NCI-H345 treated with DMSO at 0.1 percent for 48 hours (cell line): ENCODE measurements at regions not wholly inside any gene's neighbourhood (a gene's known extent, or its start where the extent isn't known, plus 50 kb on each side); places are given as distances from the start of the nearest gene placed in this dataset.

Experiments
- DNase-seq: peaks from one replicate; lab custom pipeline; 2025; ENCODE audit not compliant: unreplicated experiment; lab: John Stamatoyannopoulos, UW

DNA sequence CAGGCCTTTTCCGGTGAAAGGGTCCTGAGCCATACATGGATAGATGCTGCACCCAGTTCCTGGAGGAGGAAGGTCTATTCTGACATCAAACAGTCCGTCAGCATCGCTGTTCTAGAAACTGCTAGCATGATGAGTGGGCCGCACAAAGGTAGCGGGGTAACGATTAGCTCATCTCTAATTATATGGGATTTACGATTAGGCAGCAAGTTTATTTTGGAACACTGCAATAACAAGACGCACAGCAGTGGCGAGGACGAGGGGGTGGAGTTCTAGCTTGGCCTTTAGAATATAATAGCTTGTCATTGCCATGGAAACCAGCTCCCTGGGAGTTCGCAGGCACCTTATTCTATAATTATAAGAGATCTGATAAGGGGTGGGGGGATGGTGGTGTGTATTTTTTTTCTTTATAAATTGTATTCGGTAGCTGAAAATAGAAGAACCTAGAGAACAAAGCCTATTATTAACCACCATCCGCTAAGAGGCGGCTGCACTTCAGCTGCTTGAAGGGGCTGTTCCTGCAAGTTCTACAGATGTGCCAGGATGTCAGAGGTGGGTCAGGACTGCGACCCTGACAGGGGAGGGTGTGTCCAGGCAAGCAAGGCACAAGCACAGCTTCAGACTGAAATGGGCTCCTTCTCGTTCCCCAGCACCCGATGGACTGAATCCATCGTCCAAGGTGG is 311.0 kb downstream of the AGTPBP1 start:
- DNase-seq, result no peak

GRCh38 chr9:85428230-85428629 is 313.5 kb downstream of the AGTPBP1 start:
- DNase-seq, result no peak

GRCh38 chr9:85427772-85428171 is 314.0 kb downstream of the AGTPBP1 start:
- DNase-seq, result no peak

DNA sequence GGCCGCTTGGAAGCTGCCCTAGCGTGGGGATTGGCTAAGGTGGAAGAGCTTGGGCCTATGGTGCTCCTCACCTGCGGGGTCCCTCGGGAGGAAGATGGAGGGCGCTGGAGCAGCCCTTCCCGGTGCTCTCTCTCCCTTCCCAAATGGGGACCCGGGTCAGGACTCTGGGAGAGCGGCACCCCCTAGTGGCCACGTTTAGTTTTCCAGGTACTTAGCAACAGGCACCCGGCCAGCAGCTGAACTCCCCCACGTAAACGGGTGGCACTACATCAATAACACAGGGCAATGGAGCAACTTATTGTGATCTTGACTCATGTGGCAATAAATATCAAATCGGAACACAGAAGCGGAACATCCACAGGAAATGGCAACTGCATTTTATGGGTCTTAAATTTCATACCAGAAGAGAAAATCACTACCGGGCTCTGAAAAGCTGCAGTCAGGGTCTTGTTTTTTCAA is 316.6 kb downstream of the AGTPBP1 start:
- DNase-seq, result peak; percentile 27

- no peak for DNase-seq
Measured at GRCh38 chr9:85423422-85423821, 318.3 kb downstream of the AGTPBP1 start.

DNA sequence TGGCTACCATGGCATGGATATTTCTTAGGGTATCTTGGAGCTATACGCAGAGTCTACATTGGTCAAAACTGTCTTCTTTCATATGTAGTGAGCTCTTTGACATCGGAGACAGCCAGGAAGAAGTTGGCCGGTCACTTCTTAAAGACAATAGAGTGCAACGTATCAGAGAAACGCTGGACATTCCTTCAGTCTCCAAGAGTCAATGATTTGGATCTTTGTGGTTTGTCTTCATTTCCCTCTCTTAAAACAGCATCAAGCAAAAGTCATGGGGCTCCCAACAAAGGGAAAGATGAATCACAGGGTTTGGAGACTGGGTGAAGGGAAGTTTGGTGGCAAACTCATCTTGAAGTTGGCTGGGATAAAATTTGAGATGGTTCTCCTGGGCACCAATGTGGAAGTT is 320.1 kb downstream of the AGTPBP1 start:
- no peak for DNase-seq

DNA sequence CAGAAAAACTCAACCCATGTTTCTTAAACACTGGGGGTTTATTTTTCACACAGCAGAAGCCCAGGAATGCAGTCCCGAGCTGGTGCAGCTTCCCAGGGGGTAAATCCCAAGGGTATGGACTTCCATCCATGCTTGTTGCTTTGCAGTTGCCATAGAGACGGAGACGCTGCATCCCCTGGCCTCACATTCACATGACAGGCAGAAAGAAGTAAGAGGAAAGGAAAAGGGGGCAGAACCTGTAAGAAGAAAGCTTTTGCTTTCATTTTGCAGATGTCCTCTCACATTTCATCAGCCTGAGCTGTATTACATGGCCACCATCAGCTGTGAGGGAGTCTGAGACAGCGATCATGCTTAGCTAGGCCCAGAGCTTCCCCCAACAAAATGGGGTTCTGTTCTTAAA is 321.0 kb downstream of the AGTPBP1 start:
- no peak for DNase-seq

DNA sequence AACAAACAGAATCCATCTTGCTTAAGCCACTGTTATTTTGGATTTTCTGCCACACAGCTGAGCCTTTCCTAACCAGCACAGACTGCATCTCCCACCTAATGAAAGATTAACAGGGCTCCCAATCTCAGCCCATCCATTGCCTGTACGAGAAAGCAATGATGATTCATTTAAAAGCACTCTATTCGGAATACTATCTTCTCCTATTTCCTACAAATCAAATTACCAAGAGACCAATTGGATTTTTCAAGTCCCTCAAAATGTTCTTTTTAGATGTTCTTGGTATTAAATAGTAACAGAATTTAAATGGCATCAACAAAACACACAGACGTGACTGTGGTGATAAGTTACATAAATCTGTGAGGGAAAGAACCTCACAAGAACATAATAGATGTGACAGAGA is 324.1 kb downstream of the AGTPBP1 start:
- DNase-seq, result no peak

GRCh38 chr9:85416715-85417114 is 325.0 kb downstream of the AGTPBP1 start:
- DNase-seq, result no peak

- no peak for DNase-seq
Measured at GRCh38 chr9:85414390-85414789, 327.4 kb downstream of the AGTPBP1 start.

DNA sequence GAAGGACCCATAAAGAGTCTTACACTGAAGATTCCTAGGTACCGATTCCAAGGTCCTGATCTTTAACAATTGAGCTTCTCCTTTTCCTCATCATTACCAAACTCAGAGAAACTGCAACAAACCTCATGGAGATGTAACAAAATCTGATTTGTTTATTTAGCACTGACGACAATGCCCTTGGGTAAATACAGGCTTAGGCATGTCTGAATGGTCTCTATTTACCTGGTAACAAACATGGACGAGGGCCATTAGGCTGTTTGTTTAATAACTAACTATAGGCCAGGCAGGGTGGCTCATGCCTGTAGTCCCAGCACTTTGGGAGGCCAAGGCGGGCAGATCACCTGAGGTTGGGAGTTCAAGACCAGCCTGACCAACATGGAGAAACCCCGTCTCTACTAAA is 333.3 kb downstream of the AGTPBP1 start:
- DNase-seq, result peak; percentile 2

GRCh38 chr9:85405566-85405950 is 336.2 kb downstream of the AGTPBP1 start:
- no peak for DNase-seq

GRCh38 chr9:85404911-85405565 is 336.7 kb downstream of the AGTPBP1 start:
- no peak for DNase-seq

DNA sequence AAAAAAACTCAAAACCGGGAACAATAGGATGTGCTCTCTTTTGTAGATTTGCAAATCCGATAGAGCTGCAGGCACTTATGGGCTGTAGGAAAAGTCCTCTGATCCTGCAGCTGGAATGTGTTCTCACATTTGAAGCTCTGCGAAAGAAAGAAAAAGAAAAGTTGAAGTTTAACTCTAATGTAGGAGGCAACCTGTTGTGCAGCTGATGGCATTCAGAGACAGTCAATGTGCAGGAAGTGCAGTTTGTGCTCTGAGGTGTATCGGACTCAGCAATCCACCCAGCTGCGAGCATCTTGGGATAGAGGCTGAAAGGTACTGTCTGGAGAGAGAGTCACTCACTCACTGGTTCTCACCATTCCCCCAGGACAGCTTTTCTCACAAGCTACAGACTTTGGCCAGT is 339.2 kb downstream of the AGTPBP1 start:
- DNase-seq, result no peak

- DNase-seq, result no peak
Measured at GRCh38 chr9:85401998-85402397, 339.8 kb downstream of the AGTPBP1 start.

- DNase-seq, result no peak
Measured at GRCh38 chr9:85397005-85397404, 344.7 kb downstream of the AGTPBP1 start.

GRCh38 chr9:85392260-85392659 is 349.5 kb downstream of the AGTPBP1 start:
- DNase-seq, result no peak

DNA sequence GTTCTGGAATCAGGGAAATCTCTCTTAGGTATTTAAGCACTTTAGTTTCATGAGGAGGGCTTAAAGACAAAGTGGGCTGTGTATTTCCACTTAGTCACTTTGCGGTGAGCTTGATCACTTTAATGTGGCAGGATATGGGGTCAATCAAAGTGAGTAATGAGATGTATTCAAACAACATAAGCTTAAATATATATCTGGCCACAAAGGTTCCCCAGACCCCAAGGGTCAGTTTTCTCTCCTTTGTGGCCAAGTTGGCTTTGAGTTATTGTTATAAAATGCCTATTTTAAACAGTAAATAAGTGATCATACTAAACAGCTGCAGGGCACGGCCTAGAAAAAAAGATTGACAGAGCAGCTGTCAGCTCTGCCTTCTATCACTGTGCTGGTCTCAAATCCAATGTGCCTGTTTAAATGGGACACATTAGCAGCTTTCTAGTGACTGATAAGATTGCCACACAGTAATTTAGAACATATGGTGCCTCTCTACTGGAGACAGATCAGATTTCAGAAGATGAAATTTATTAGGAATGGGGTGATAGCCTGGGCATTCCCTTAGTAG is 363.9 kb downstream of the AGTPBP1 start:
- no peak for DNase-seq

GRCh38 chr9:85368781-85369180 is 373.0 kb downstream of the AGTPBP1 start:
- no peak for DNase-seq

DNA sequence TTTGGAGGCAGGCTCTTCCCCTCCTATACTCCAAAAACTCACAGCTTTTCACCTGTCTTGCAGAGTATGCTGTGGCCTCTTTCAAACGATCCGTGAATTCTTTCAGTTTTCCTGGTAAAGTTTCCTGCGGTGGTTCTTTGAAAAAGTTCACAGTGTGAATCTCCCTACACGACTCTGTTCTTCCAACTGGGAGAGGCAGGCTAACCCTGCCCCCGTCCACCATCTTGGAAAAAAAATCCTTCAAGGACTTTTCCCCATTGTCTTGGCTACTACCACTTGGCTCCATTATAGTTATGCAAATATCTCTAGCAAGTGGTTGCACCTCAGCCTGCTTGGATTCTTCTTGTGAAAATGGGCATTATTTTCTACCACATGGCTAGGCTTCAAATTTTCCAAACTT is 382.6 kb downstream of the AGTPBP1 start:
- DNase-seq, result no peak

- DNase-seq, result no peak
Measured at GRCh38 chr9:85349046-85349445, 392.7 kb downstream of the AGTPBP1 start.

DNA sequence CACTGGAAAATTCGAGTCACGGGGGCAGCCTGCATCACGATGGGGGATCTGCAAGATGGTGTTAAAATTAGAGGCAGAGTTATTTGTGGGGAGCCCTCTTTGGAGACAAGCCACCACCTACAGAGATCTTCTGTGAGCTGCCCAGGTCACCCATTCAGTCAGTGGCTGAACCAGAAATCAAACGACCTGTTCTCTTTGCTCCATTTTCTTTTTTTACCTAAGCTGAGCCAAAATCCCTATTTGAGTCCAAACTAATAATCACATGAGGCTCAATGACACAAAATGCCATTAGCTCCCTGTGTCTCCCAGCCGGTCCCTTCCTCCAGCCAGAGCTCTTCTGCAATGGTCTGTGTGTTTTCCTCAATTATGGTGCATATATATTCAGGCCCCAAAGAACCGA is 394.2 kb downstream of the AGTPBP1 start:
- no peak for DNase-seq

GRCh38 chr9:85344901-85345300 is 396.9 kb downstream of the AGTPBP1 start:
- no peak for DNase-seq
